NCI-H345 treated with DMSO at 0.1 percent for 48 hours (cell line): ENCODE measurements at regions not wholly inside any gene's neighbourhood (a gene's known extent, or its start where the extent isn't known, plus 50 kb on each side); places are given as distances from the start of the nearest gene placed in this dataset.

ENCODE experiments used
- DNase-seq: peaks from one replicate; lab custom pipeline; 2025; ENCODE audit not compliant: unreplicated experiment; lab: John Stamatoyannopoulos, UW

- DNase-seq: no peak
Observed at GRCh38 chr4:1465173-1466033, 59.2 kb upstream of the NKX1-1 start.

- DNase-seq: no peak
Observed at GRCh38 chr4:1464581-1465171, 58.4 kb upstream of the NKX1-1 start.

- DNase-seq: no peak
Observed at GRCh38 chr4:1463927-1464540, 57.8 kb upstream of the NKX1-1 start.

GRCh38 chr4:1463088-1463926 lies 57.1 kb upstream of the NKX1-1 start:
- no peak for DNase-seq

- DNase-seq: no peak
Observed at GRCh38 chr4:1462768-1463075, 56.5 kb upstream of the NKX1-1 start.

- no peak for DNase-seq
Observed at GRCh38 chr4:1462009-1462767, 55.9 kb upstream of the NKX1-1 start.

- DNase-seq: no peak
Observed at GRCh38 chr4:1460967-1461868, 55.0 kb upstream of the NKX1-1 start.

GRCh38 chr4:1459722-1460511 lies 53.7 kb upstream of the NKX1-1 start:
- no peak for DNase-seq

- no peak for DNase-seq
Observed at GRCh38 chr4:1459081-1459721, 53.0 kb upstream of the NKX1-1 start.

GRCh38 chr4:1458581-1458980 lies 52.3 kb upstream of the NKX1-1 start:
- DNase-seq: no peak
